ENCODE measurements at regions not wholly inside any gene's neighbourhood (a gene's known extent, or its start where the extent isn't known, plus 50 kb on each side); places are given as distances from the start of the nearest gene placed in this dataset.

GRCh38 chrY:26408671-26409328 lies 786.9 kb downstream of the CDY1 start:
- no peak for DNase-seq (ENCODE audit: low spot score)

DNA sequence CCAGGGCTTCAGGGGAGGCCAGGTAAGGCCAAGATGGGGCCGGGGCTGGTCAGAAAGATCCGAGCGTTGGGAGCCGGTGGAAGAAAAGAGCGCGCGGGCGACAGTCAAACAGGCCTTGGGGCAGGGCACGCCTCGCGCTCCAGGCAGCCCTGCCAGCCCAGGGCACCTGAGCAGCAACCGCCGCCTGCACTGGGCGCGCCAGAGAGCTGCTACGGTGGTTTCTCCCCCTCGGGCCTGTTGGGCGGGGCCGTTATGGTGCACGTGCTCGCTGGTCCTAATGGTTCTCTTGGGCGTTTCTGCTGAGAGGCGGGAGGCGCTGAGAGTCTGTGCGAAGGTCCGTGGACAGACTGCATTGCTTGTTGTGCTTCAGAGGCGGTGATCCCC lies 787.4 kb downstream of the CDY1 start:
- DNase-seq (ENCODE audit: low spot score): no peak

Measured in putamen (tissue), 1 donor.